GM18951 (cell line): ENCODE measurements at regions not wholly inside any gene's neighbourhood (a gene's known extent, or its start where the extent isn't known, plus 50 kb on each side); places are given as distances from the start of the nearest gene placed in this dataset.

Source experiments
- POLR2A ChIP-seq: IDR thresholded peaks from 4 replicates; pipeline ENCODE4 v1.6.1; 2011; ENCODE audit warnings: mild to moderate bottlenecking; ENCODE audit not compliant: insufficient read length, insufficient read depth; ENCODE audit errors: extremely low read depth
- in situ Hi-C: fragments of 300-500 bp; cut with MboI; formaldehyde crosslinking; loops from one replicate; pipeline ENCODE4 v1.12.0; 2022; ENCODE audit warnings: low sequenced_read_pairs, mixed read lengths, inconsistent platforms; ENCODE audit not compliant: unreplicated experiment

DNA sequence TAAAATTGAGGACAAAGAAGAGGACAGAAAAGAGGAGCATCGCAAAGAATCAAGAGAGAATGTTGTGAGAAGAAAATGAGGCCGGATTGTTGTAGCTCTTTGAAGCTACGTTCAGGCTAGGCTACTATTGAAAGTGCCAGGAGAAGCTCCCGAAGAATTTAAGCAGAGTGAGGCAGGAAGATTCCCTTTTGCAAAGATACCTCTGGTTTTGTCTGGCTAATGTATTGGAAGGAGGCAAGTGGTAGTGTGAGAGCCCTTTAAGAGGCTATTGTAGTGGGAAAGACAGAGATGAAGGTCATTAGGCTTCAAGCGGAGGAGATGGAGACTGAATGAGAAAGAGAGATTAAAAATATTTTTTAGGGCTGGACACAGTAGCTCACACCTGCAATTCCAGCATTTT, 476.9 kb upstream of the ADGRL2 start:
- in situ Hi-C loops = no loop called here
- no peak for TF ChIP-seq POLR2A

DNA sequence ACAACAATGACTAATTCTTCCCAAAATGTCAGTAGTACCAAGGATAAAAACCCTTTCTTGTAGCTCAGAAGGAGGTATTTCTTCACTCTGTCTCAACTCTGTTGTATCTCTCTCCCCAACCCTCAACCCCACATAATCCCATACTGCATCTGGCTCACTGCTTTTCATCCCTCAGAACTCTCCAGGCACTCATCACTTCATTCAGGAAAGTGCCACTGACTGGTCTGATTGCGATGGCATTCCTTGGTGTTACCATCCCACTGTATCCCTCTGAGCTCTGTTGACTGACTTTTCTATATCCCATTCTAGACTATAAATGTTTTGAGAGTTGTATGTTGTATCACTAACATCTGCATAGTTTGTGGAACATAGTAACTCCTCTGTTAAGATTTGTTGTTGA, 483.5 kb upstream of the ADGRL2 start:
- TF ChIP-seq POLR2A = no peak
- in situ Hi-C loops = no loop called here

DNA sequence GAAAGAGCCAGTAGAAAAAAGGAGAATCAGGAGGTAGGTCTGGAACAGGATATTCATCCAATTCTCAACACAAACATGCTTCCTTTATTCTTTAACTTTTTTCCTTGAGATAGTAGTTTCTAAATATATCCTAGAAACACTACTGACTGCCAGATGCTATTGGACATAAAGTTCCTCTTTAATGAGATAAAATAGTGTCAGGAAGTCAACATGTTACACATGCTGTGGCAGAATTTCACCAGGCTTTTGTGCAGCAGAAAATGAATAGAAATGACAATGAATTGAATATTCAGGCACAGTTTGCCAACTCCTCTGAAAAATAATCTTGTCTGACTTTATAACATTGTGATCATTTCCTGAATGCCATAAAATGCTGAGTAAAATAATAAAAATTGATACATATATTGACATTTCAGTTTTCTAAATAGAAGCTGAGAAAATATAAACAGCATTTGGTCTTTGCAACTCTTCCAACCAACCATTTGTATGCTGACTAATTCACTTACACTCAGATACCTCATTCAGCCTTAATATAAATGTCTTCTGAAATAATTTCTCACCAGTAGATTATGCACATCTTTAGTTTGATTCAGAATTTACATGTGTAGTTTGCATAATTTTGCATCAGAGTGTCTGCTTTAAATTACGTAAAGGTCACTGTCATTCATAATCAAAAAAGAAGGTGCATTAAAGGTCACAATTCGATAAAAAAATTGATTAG, 486.1 kb upstream of the ADGRL2 start:
- no peak for TF ChIP-seq POLR2A
- in situ Hi-C loops = no loop called here

DNA sequence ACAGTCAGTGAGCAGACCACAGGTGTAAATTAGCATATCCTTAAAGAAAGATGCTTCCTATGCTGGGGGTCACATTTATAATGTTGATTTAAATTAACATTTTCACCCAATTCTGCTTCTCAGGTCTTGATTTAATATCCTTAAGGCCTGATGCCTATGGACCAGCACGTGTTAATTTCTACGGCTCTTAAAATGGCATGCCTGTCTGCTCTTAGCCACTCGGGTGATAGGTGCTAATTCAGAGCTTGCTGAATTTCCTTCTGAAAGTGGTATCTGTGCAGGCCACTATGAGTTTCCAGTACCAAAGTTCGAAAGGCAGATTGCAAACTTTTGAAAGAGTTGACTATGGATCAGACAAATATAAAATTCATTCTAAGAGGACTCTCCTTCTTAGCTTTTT, 487.4 kb upstream of the ADGRL2 start:
- in situ Hi-C loops = no loop called here

DNA sequence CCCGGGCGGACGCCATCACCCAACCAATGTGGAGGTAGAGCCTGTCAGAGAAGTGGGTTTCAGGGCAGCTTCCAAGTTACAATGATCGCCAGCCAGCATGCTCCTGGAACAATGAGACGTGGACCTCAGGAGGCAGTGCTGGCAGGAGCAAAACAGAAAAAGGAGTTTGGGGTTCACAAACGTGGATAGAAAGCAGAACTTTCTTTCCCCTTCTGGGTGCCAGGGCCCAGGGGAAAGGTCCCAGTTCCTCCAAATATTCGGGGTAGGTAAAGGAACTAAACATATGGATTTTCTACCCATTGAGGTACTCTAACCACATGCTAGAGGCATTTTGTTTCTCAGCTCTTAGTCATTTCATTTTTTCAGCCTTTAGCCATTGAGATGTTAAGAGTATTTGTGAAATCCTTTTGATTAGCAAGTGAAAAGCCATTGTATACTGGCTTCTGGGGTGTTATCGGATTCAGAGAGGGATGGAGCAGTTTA, 488.4 kb upstream of the ADGRL2 start:
- in situ Hi-C loops = no loop called here

More for the DNA sequence above, 487.4 kb upstream of the ADGRL2 start:
- TF ChIP-seq POLR2A = no peak

DNA sequence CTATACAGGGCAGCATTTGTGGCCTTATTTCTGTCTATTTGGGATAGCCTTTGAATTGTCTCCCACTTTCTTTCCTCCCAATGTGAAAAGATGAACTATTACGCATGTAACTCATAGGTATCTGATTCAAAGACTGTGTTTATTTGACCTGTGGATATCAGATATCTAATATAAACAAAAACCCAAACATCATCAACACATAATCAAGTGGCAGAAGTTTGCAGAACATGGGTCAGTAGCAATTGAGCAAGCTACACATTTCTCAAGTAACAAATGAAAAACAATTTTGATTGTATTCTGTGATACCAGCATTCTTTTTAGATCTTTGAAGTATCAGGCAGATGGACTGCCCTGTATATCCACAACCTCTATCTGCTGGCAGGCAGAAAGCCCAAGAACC, 490.5 kb upstream of the ADGRL2 start:
- in situ Hi-C loops = no loop called here
- no peak for TF ChIP-seq POLR2A

More for the DNA sequence above, 488.4 kb upstream of the ADGRL2 start:
- no peak for TF ChIP-seq POLR2A

DNA sequence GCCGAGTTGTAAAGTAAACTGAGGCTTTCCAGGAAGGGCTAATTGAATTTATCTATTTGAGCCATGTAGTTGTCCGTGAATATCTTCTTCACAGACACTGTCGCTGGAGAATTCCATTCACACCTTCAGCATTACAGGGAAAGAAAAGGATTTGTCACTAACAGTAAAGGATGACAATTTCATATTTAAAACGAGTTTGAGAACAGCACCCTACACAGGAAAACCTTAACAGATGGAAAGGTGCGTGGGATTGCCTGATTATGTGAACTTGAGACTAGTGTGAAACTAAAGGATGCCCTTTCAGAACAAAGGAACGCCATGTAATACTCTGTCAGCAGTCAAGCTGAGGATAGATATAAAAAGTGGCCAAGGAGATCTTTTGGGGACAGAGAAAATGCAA, 492.5 kb upstream of the ADGRL2 start:
- in situ Hi-C loops = no loop called here
- TF ChIP-seq POLR2A = no peak

DNA sequence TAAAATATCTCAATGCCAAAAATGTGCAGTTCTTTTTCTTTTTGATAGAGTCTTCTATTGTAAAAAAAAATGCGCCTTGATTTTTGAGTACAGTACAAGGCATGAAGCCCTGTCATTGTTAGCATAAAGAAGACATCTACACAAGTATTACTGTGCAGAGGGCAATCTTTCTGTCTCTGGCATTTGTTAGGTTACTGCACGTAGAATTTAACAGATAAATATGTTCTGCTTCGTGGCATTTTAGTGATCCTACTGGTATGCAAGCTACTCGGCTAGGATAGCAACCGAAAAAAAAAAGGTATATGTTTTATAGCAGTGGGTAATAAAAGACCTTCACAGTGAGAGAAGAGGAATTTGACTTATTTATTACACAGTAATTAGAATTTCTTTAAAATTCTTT, 492.9 kb upstream of the ADGRL2 start:
- TF ChIP-seq POLR2A = no peak
- in situ Hi-C loops = no loop called here

DNA sequence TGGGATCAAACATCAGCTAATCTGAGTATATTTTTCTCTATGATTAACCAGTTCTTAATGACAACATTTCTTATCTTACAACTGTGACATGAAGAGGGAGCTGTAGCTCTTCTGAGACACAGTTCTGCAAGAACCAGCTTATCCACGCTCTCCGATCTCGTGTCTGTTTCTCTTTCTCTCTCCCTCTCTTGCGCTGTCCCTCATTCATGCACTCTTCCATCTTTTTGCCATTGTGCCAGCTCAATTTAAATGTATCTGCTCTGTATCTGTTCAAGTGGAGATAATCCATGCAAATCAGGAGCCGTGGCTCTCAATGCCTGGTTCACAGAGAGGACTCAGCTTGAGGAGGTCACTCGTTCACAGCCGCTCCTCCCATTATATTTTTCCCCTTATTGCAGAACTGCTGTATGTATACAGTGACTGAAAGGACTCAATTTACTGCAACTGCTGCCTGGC, 494.7 kb upstream of the ADGRL2 start:
- in situ Hi-C loops = no loop called here
- TF ChIP-seq POLR2A = no peak

DNA sequence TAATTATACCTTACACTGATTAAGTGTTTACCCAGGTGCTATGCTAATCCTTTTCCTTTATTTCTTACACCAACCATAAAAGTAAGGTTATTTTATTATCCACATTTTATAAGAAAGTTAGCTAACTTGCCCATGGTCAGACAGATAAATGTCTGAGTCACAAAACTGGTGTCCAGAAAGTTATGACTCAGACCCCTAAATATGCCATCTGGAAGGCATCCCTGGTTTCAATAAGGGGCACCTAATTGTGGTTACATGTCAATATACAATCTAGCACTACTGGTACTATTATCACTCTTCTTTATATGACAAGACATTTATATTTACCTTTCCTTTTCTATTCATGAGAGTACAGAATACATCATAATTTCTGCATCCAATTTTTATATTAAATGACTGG, 496.5 kb upstream of the ADGRL2 start:
- in situ Hi-C loops = no loop called here
- no peak for TF ChIP-seq POLR2A

DNA sequence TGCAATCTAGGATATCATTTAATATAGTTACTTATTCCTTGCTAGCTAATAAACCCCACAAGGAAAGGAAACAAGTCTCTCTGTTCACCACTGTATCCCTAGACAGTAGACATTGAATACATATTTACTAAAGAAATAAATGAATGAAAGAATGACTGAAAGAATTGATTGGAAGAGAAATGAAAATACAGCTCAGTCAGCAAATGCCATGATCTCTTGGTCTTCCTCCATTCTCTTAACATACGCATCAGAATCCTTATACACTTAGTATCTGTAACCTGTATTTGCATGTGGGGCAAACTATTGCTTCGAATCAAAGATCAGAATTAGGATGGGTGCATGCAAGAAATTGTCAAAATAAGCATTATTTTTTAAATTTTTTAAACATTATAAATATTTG, 500.8 kb upstream of the ADGRL2 start:
- in situ Hi-C loops = no loop called here

DNA sequence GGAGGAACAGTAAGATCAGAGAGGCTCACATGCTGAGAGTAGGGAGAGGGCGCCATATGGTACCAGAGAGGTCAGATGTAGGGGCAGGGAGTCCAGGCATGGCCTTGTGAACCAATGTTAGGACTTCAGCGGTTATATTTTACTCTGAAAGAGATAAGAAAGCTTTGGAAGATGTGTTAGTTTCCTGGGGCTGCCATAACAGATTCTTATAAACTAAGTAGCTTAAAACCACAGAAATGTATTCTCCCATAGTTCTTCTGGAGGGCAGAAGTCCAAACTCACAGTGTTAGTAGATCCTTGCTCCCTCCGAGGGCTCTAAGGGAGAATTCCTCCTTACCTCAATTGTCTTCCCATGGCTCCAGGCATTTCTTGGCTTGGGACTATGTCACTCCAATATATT, 502.5 kb upstream of the ADGRL2 start:
- in situ Hi-C loops = no loop called here
- no peak for TF ChIP-seq POLR2A

More for the DNA sequence above, 500.8 kb upstream of the ADGRL2 start:
- TF ChIP-seq POLR2A = no peak

DNA sequence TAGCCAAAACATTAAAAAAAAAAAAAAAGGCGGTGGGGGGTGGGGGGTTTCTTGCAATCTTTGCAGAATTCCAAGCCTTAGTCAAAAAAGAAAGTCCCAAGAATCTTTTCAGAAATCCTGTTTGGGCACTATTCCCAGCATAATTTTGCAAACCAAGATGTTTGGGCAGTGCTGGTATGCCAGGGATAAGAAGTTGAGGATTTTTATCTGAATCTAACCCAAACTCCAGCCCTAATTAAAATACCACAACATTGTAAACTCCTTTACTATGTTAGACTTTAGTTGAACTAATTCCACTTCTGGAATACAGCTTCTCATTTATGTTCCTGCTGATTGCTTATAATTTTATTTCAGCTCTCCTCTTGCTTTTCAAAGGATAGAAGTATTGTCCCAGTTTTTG, 504.1 kb upstream of the ADGRL2 start:
- in situ Hi-C loops = no loop called here
- no peak for TF ChIP-seq POLR2A

DNA sequence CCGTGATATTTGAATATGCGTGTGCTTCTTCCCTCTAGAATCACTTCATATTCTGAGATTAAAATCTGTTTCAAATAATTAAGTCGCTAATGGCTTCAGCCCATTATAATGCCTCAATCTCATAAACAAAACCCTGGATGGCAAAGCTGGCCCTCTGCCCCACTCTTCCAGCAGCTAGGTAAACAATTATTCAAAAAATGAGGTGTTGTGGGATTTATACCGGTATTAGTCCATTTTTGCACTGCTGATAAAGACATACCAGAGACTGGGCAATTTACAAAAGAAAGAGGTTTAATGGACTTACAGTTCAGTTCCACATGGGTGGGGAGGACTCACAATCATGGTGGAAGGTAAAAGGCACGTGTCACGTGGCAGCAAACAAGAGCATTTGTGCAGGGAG, 510.4 kb upstream of the ADGRL2 start:
- in situ Hi-C loops = no loop called here
- no peak for TF ChIP-seq POLR2A
